Endothelial cell of umbilical vein (primary cell): ENCODE measurements at regions not wholly inside any gene's neighbourhood (a gene's known extent, or its start where the extent isn't known, plus 50 kb on each side); places are given as distances from the start of the nearest gene placed in this dataset.

ENCODE experiments used
- BruUV-seq: library from RNA; stranded (reverse); fragments of 400-500 nt; replicated peaks from 2 replicates; lab custom pipeline; 2021; lab: Mats Ljungman, UMichigan
- CTCF ChIA-PET: fragments of 300-600, 350-600 bp; sonication (Branson Sonifier 250); formaldehyde crosslinking; loops from one replicate; lab custom pipeline; 2021; ENCODE audit warnings: antibody characterized with exemption, inconsistent platforms; lab: Charles Lee
- POLR2A ChIA-PET: fragments of 300-600, 350-600 bp; sonication (Branson Sonifier 250); formaldehyde crosslinking; loops from one replicate; lab custom pipeline; 2021; ENCODE audit warnings: antibody characterized with exemption, inconsistent platforms; lab: Charles Lee
- DNase-seq: peaks from one replicate; pipeline ENCODE4 v3.0.0-alpha.2; 2011; ENCODE audit warnings: low read depth, low spot score
- FAIRE-seq: peaks from 2 replicates; lab custom pipeline; 2011; peaks lifted over from hg19 to GRCh38; lab: Jason Lieb, UNC
- H2AFZ ChIP-seq: 2 replicates; pipeline ENCODE4 v1.6.0; 2012; ENCODE audit warnings: low read depth, low read length, control low read depth, inconsistent platforms
- H3K27ac ChIP-seq: 2 replicates; pipeline ENCODE4 v1.5.1; 2011; ENCODE audit warnings: low read depth, mild to moderate bottlenecking, control low read depth, low read length, moderate library complexity; ENCODE audit not compliant: insufficient read depth
- H3K27me3 ChIP-seq, 2 experiments: 2 replicates each; pipeline versions ENCODE4 v1.6.0 to v1.6.1; 2011; ENCODE audit warnings: low read length in 2 of 2, mixed read lengths in 1 of 2; ENCODE audit not compliant: control insufficient read depth in 2 of 2, insufficient read depth in 2 of 2
- H3K36me3 ChIP-seq, 2 experiments: 2 replicates in 1 of 2; 3 replicates in 1 of 2; pipeline ENCODE4 v1.5.1; 2011; ENCODE audit warnings: low read length in 2 of 2, mild to moderate bottlenecking in 1 of 2, moderate library complexity in 1 of 2; ENCODE audit not compliant: control insufficient read depth in 2 of 2, insufficient read depth in 2 of 2; ENCODE audit errors: extremely low read depth in 1 of 2
- H3K4me1 ChIP-seq: 3 replicates; pipeline ENCODE4 v1.5.1; 2011; ENCODE audit warnings: mild to moderate bottlenecking, low read length; ENCODE audit not compliant: control insufficient read depth, insufficient read depth; ENCODE audit errors: extremely low read depth
- H3K4me2 ChIP-seq: 2 replicates; pipeline ENCODE4 v1.6.1; 2011; ENCODE audit warnings: low read length, control low read depth, mixed read lengths; ENCODE audit not compliant: insufficient read depth
- H3K4me3 ChIP-seq, 3 experiments: fragments of 200-600 bp in 1 of 3; sonication (generic), shearing (Covaris generic) in 1 of 3; replicated peaks in 1 of 3; 2 replicates each; pipeline ENCODE4 v1.5.1; 2011 to 2016; ENCODE audit warnings: control low read depth in 3 of 3, low read length in 3 of 3, mild to moderate bottlenecking in 2 of 3, inconsistent platforms in 1 of 3, low read depth in 1 of 3, moderate library complexity in 1 of 3; ENCODE audit not compliant: insufficient read depth in 1 of 3
- H3K79me2 ChIP-seq: 2 replicates; pipeline ENCODE4 v1.6.0; 2012; ENCODE audit warnings: low read length, inconsistent platforms; ENCODE audit not compliant: control insufficient read depth, insufficient read depth
- H3K9ac ChIP-seq: replicated peaks from 2 replicates; pipeline ENCODE3; 2011; ENCODE audit warnings: low read length, control low read depth; ENCODE audit not compliant: insufficient read depth; ENCODE audit errors: extremely low read depth
- H3K9me1 ChIP-seq: replicated peaks from 3 replicates; pipeline ENCODE4 v1.6.0; 2011; ENCODE audit warnings: mild to moderate bottlenecking, low read length; ENCODE audit not compliant: control insufficient read depth, insufficient read depth; ENCODE audit errors: extremely low read depth
- H3K9me3 ChIP-seq: replicated peaks from 2 replicates; pipeline ENCODE4 v1.5.1; 2012; ENCODE audit warnings: low read length, inconsistent platforms; ENCODE audit not compliant: control insufficient read depth, insufficient read depth
- H4K20me1 ChIP-seq: replicated peaks from 2 replicates; pipeline ENCODE3; 2011; ENCODE audit warnings: mild to moderate bottlenecking, low read length; ENCODE audit not compliant: control insufficient read depth, insufficient read depth; ENCODE audit errors: extremely low read depth
- CTCF ChIP-seq, 2 donors: IDR thresholded peaks; 1 replicate in 1 of 2; 2 replicates in 1 of 2; pipeline ENCODE4 v1.5.1; 2011; ENCODE audit warnings: low read length in 2 of 2, mild to moderate bottlenecking in 2 of 2, moderate library complexity in 2 of 2, control low read depth in 1 of 2, inconsistent platforms in 1 of 2, low read depth in 1 of 2; ENCODE audit not compliant: insufficient read depth in 1 of 2; ENCODE audit errors: extremely low read depth in 1 of 2
- EZH2 ChIP-seq: IDR thresholded peaks from 2 replicates; pipeline ENCODE4 v1.6.1; 2012; ENCODE audit warnings: borderline replicate concordance, low read depth, mild to moderate bottlenecking, moderate library complexity, low read length, inconsistent platforms; ENCODE audit not compliant: severe bottlenecking
- FOS ChIP-seq: IDR thresholded peaks from 2 replicates; pipeline ENCODE4 v1.6.1; 2011; ENCODE audit warnings: mild to moderate bottlenecking, low read length, moderate library complexity, borderline replicate concordance; ENCODE audit not compliant: insufficient read depth
- GATA2 ChIP-seq: IDR thresholded peaks from 2 replicates; pipeline ENCODE4 v1.7.0; 2011; ENCODE audit warnings: low read depth, mild to moderate bottlenecking, moderate library complexity, mixed read lengths, low read length; ENCODE audit not compliant: insufficient read length, insufficient read depth
- JUN ChIP-seq: IDR thresholded peaks from 2 replicates; pipeline ENCODE4 v1.6.1; 2011; ENCODE audit warnings: borderline replicate concordance, low read depth; ENCODE audit not compliant: insufficient read length, insufficient read depth
- MAX ChIP-seq: IDR thresholded peaks from 2 replicates; pipeline ENCODE4 v1.6.1; 2011; ENCODE audit not compliant: insufficient read depth, insufficient read length
- MYC ChIP-seq: IDR thresholded peaks from one replicate; pipeline ENCODE4 v1.6.1; 2011; ENCODE audit warnings: mild to moderate bottlenecking, low read depth, low read length
- POLR2A ChIP-seq: IDR thresholded peaks from 2 replicates; pipeline ENCODE4 v1.6.1; 2012; ENCODE audit warnings: low read depth, mild to moderate bottlenecking, control low read depth, low read length
- POLR2AphosphoS5 ChIP-seq: IDR thresholded peaks from 2 replicates; pipeline ENCODE4 v1.6.1; 2012; ENCODE audit warnings: low read depth, mild to moderate bottlenecking, control low read depth, low read length, moderate library complexity; ENCODE audit not compliant: insufficient read depth
- dilution Hi-C: fragments of 300-500 bp; cut with MboI; formaldehyde crosslinking; loops from one replicate; pipeline ENCODE4 v1.15.0; 2019; ENCODE audit warnings: low sequenced_read_pairs; ENCODE audit not compliant: extremely low pct_ligation_motif_present
- intact Hi-C: fragments of 100-400 bp; cut with micrococcal nuclease; formaldehyde crosslinking; loops from one replicate; pipeline ENCODE4 v1.10.0; 2022

DNA sequence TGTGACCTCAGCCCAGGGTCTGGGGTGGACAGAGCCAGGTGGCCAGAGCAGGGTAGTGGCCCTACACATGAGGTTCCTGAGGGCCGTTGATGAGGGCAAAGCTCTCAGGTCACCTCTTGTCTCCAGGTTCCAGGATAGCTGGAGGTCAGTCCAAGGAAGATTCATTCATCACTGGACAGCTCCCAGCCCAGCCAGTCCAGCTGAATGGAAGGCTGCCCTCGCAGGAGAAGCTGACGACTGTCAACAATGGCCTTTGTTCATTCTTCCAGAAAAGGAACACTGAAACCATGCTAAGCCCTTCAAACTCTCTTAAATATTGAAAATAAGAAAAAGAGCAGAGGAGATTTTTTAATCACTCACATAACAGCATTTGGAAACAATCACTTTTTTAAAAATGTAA lies 169.7 kb upstream of the TBCA start:
- Histone ChIP-seq H4K20me1 (no peaks in the 10 kb centered on the region), H2AFZ (no peak overlapping the region), H3K4me3 (no peak overlapping the region), H3K4me2 (no peak overlapping the region), H3K79me2 (no peaks in the 10 kb centered on the region), H3K9me3 (no peaks in the 10 kb centered on the region), H3K36me3 (no peaks in the 10 kb centered on the region), H3K9ac (no peak overlapping the region), H3K4me1 (no peaks in the 10 kb centered on the region), H3K9me1 (peaks cover 3% of the 10 kb centered on the region), H3K27ac (no peak overlapping the region), H3K27me3 (peaks cover 25 to 48% of the 10 kb centered on the region in 2 experiments)
- no TSS peak for BruUV-seq
- ChIA-PET CTCF (interaction anchor here (1.1 kb wide), 1 partner anchor 9 kb away, joined by 3 read pairs; no protein-coding TSS in a partner anchor), POLR2A (no interaction called here)
- dilution Hi-C loops (no loop called here), intact Hi-C loops (no loop called here)
- FAIRE-seq (no peak), DNase-seq (no peak)
- TF ChIP-seq CTCF (IDR thresholded peaks at IDR 0.05; ENCODE audit: extremely low read depth in 1 of 2, insufficient read depth in 1 of 2, low read depth in 1 of 2, low read length in 2 of 2) (no peak), POLR2A (no peak), JUN (no peak), MYC (no peak), EZH2 (no peak), MAX (no peak), GATA2 (no peak), POLR2AphosphoS5 (no peak), FOS (no peak)
